HEK293 (cell line): ENCODE measurements at regions not wholly inside any gene's neighbourhood (a gene's known extent, or its start where the extent isn't known, plus 50 kb on each side); places are given as distances from the start of the nearest gene placed in this dataset.

Experiments used
- CTCF ChIP-seq: fragments of 450-650 bp; formaldehyde crosslinking; IDR thresholded peaks from 2 replicates; pipeline ENCODE4 v1.5.1; 2016; ENCODE audit warnings: missing biosample characterization, missing genetic modification characterization
- HOXC10 ChIP-seq: sonication (generic); formaldehyde crosslinking; IDR thresholded peaks from 2 replicates; pipeline ENCODE4 v1.8.1; 2023; ENCODE audit warnings: mild to moderate bottlenecking, missing genetic modification reagents
- SP2 ChIP-seq: fragments of 450-650 bp; formaldehyde crosslinking; IDR thresholded peaks from 2 replicates; pipeline ENCODE4 v1.5.1; 2016; ENCODE audit warnings: missing biosample characterization, missing genetic modification characterization
- ZNF140 ChIP-seq: fragments of 450-650 bp; formaldehyde crosslinking; IDR thresholded peaks from 2 replicates; pipeline ENCODE4 v1.5.1; 2016; ENCODE audit warnings: missing biosample characterization, missing genetic modification characterization
- ZNF501 ChIP-seq: fragments of 450-650 bp; formaldehyde crosslinking; IDR thresholded peaks from 2 replicates; pipeline ENCODE4 v1.5.1; 2016; ENCODE audit warnings: missing biosample characterization, missing genetic modification characterization
- ZNF530 ChIP-seq: fragments of 450-650 bp; formaldehyde crosslinking; IDR thresholded peaks from 2 replicates; pipeline ENCODE4 v1.5.1; 2016; ENCODE audit warnings: low read depth, missing biosample characterization, missing genetic modification characterization
- ZNF549 ChIP-seq: fragments of 450-650 bp; IDR thresholded peaks from 2 replicates; pipeline ENCODE4 v1.5.1; 2018; ENCODE audit warnings: missing biosample characterization, missing genetic modification characterization, mild to moderate bottlenecking, inconsistent platforms, moderate library complexity

GRCh38 chr15:46442184-46442583 is 807.4 kb downstream of the SQOR start:
- TF ChIP-seq ZNF140 (tag by site-specific recombination) (no peak), CTCF (tag by site-specific recombination) (no peak), ZNF549 (no peak), ZNF530 (no peak), HOXC10 (no peak), ZNF501 (tag by site-specific recombination) (no peak), SP2 (tag by site-specific recombination) (no peak)
